Liver (tissue), 8 donors: ENCODE measurements at regions not wholly inside any gene's neighbourhood (a gene's known extent, or its start where the extent isn't known, plus 50 kb on each side); places are given as distances from the start of the nearest gene placed in this dataset.

Source experiments
- DNase-seq: peaks from one replicate; pipeline ENCODE4 v3.0.0-alpha.2; 2017; ENCODE audit warnings: low spot score
- H3K27ac ChIP-seq, 2 donors: one replicate each; pipeline ENCODE4 v1.7.0; 2013; ENCODE audit warnings: inconsistent platforms in 2 of 2, low read length in 2 of 2, control low read depth in 1 of 2, low read depth in 1 of 2, mild to moderate bottlenecking in 1 of 2
- H3K27me3 ChIP-seq, 4 donors: one replicate each; pipeline versions ENCODE4 v1.6.1 to v1.7.0; 2013; ENCODE audit warnings: low read length in 3 of 4, inconsistent platforms in 1 of 4, mild to moderate bottlenecking in 1 of 4, moderate library complexity in 1 of 4; ENCODE audit not compliant: control insufficient read depth in 4 of 4, insufficient read depth in 4 of 4
- H3K36me3 ChIP-seq, 4 donors: one replicate each; pipeline versions ENCODE4 v1.6.1 to v1.7.0; 2013; ENCODE audit warnings: low read length in 3 of 4, mild to moderate bottlenecking in 3 of 4, low read depth in 1 of 4, moderate library complexity in 1 of 4; ENCODE audit not compliant: control insufficient read depth in 4 of 4, insufficient read depth in 3 of 4
- H3K4me1 ChIP-seq, 4 donors: one replicate each; pipeline versions ENCODE4 v1.6.1 to v1.7.0; 2013; ENCODE audit warnings: low read length in 3 of 4, mild to moderate bottlenecking in 3 of 4, moderate library complexity in 1 of 4; ENCODE audit not compliant: control insufficient read depth in 4 of 4, insufficient read depth in 4 of 4
- H3K4me3 ChIP-seq, 3 donors: one replicate each; pipeline versions ENCODE4 v1.6.1 to v1.7.0; 2013; ENCODE audit warnings: low read length in 3 of 3, control low read depth in 1 of 3, low read depth in 1 of 3, mild to moderate bottlenecking in 1 of 3
- H3K9ac ChIP-seq, 2 donors: one replicate each; pipeline ENCODE4 v1.7.0; 2013; ENCODE audit warnings: low read length in 2 of 2, mild to moderate bottlenecking in 2 of 2, moderate library complexity in 2 of 2, control low read depth in 1 of 2, low read depth in 1 of 2
- H3K9me3 ChIP-seq, 4 donors: one replicate each; pipeline versions ENCODE4 v1.6.1 to v1.7.0; 2013; ENCODE audit warnings: low read length in 3 of 4; ENCODE audit not compliant: control insufficient read depth in 4 of 4
- CTCF ChIP-seq: fragments of 150-350 bp; IDR thresholded peaks from 2 replicates; pipeline ENCODE4 v1.5.1; 2017; ENCODE audit warnings: improper control_type of control experiment, low read depth, low read length; ENCODE audit not compliant: missing input control
- EGR1 ChIP-seq, 2 donors: IDR thresholded peaks; 2 replicates each; pipeline ENCODE4 v1.6.1; 2016 to 2018; ENCODE audit warnings: antibody characterized with exemption in 2 of 2, low read depth in 2 of 2
- FOXA1 ChIP-seq: IDR thresholded peaks from 2 replicates; pipeline ENCODE4 v1.6.1; 2016; ENCODE audit warnings: antibody characterized with exemption
- FOXA2 ChIP-seq: IDR thresholded peaks from 2 replicates; pipeline ENCODE4 v1.6.1; 2016; ENCODE audit warnings: antibody characterized with exemption
- GABPA ChIP-seq, 2 donors: IDR thresholded peaks in 1 of 2; conservative IDR thresholded peaks in 1 of 2; 2 replicates each; pipeline ENCODE4 v1.6.1; 2016; ENCODE audit warnings: antibody characterized with exemption in 2 of 2, mild to moderate bottlenecking in 1 of 2, moderate library complexity in 1 of 2
- HNF4A ChIP-seq, 2 donors: conservative IDR thresholded peaks; 2 replicates each; pipeline ENCODE4 v1.6.1; 2016; ENCODE audit warnings: antibody characterized with exemption in 2 of 2, mild to moderate bottlenecking in 2 of 2
- HNF4G ChIP-seq: IDR thresholded peaks from 2 replicates; pipeline ENCODE4 v1.6.1; 2016; ENCODE audit warnings: antibody characterized with exemption
- JUND ChIP-seq, 2 donors: IDR thresholded peaks; 2 replicates each; pipeline ENCODE4 v1.6.1; 2016; ENCODE audit warnings: antibody characterized with exemption in 2 of 2
- NR2F2 ChIP-seq: IDR thresholded peaks from 2 replicates; pipeline ENCODE4 v1.6.1; 2016; ENCODE audit warnings: antibody characterized with exemption
- RAD21 ChIP-seq, 2 donors: IDR thresholded peaks; 2 replicates each; pipeline ENCODE4 v1.6.1; 2016; ENCODE audit warnings: antibody characterized with exemption in 2 of 2, mild to moderate bottlenecking in 2 of 2
- REST ChIP-seq: IDR thresholded peaks from 2 replicates; pipeline ENCODE4 v1.6.1; 2016; ENCODE audit warnings: antibody characterized with exemption, mild to moderate bottlenecking
- RXRA ChIP-seq, 2 donors: IDR thresholded peaks; 2 replicates each; pipeline ENCODE4 v1.6.1; 2017 to 2018; ENCODE audit warnings: antibody characterized with exemption in 2 of 2, mild to moderate bottlenecking in 1 of 2
- SP1 ChIP-seq: IDR thresholded peaks from 2 replicates; pipeline ENCODE4 v1.6.1; 2018; ENCODE audit warnings: antibody characterized with exemption, mild to moderate bottlenecking
- TAF1 ChIP-seq: conservative IDR thresholded peaks from 2 replicates; pipeline ENCODE4 v1.6.1; 2016; ENCODE audit warnings: antibody characterized with exemption, mild to moderate bottlenecking
- YY1 ChIP-seq: IDR thresholded peaks from 2 replicates; pipeline ENCODE4 v1.6.1; 2016; ENCODE audit warnings: antibody characterized with exemption, mild to moderate bottlenecking
- ZBTB33 ChIP-seq: IDR thresholded peaks from 2 replicates; pipeline ENCODE4 v1.6.1; 2016; ENCODE audit warnings: antibody characterized with exemption
- WGBS: extraction: QIAGEN DNeasy Blood & Tissue Kit; methylation state at CpG from one replicate; pipeline ENCODE4 v1.1.7; 2013; 5-methylcytosine and 5-hydroxymethylcytosine counted together
- TF ChIP-seq, protein P1 (sequence below): IDR thresholded peaks from 2 replicates; pipeline ENCODE4 v1.6.1; 2016; ENCODE audit warnings: antibody characterized with exemption
- TF ChIP-seq, protein P2 (sequence below): IDR thresholded peaks from 2 replicates; pipeline ENCODE4 v1.6.1; 2016; ENCODE audit warnings: antibody characterized with exemption
- donor health status: healthy.
- donor health status: healthy.
- donor health status: healthy.
- donor health status: healthy.
- donor health status: healthy.

DNA sequence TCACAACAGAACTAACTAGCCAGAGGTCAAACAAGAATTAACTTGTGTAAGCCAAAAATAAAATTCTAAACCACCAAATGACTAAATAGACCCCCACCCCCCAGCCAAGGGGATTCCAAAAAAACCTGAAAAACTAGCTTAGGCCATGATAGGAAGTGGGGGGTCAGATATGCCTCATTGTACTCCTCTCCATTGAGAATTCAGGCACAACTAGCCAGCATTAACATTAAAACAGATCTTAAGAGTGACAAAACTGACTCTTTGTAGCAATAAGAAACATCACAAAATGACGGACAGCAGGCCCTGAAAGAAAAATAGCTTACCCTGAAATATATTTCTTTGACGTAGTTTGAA, 103.0 kb upstream of the ETV3 start (continued):
- TF ChIP-seq RXRA (IDR thresholded peaks at IDR 0.05), result no peak
- TF ChIP-seq FOXA1, result no peak
- no peak for TF ChIP-seq ZBTB33
- no peak for TF ChIP-seq YY1
- TF ChIP-seq FOXA2, result no peak
- no peak for TF ChIP-seq JUND (IDR thresholded peaks at IDR 0.05)

- Histone ChIP-seq H3K36me3 (no peaks in the 10 kb centered on the region), H3K27me3 (no peaks in the 10 kb centered on the region), H3K4me3 (no peak overlapping the region), H3K9me3 (no peaks in the 10 kb centered on the region), H3K9ac (peak overlapping the region in 1 of 2 donors; percentile 69), H3K27ac (peak overlapping the region in 1 of 2 donors; percentile 57), H3K4me1 (peaks cover 4 to 15% (median 7%) of the 10 kb centered on the region in 4 donors)
- 24% methylated on average over 7 of the region's 7 CpGs for WGBS
- DNase-seq, result peak; percentile 45
- TF ChIP-seq GABPA (IDR thresholded peaks at IDR 0.05 in 1 of 2, conservative IDR thresholded peaks at IDR 0.05 in 1 of 2), result peak in 1 of 2 donors; percentile 57
- TF ChIP-seq FOXA1, result peak; percentile 58
- peak; percentile 65 for TF ChIP-seq FOXA2
- TF ChIP-seq HNF4A (conservative IDR thresholded peaks at IDR 0.05), result peak; percentile 91 to 95
- peak; percentile 49 to 75 for TF ChIP-seq JUND (IDR thresholded peaks at IDR 0.05)
- TF ChIP-seq NR2F2, result no peak
- peak; percentile 97 for TF ChIP-seq SP1
- no peak for TF ChIP-seq CTCF
- TF ChIP-seq, protein P1, sequence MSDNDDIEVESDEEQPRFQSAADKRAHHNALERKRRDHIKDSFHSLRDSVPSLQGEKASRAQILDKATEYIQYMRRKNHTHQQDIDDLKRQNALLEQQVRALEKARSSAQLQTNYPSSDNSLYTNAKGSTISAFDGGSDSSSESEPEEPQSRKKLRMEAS, result peak; percentile 75
- TF ChIP-seq RXRA (IDR thresholded peaks at IDR 0.05), result peak; percentile 62 to 91
- TF ChIP-seq, protein P2, sequence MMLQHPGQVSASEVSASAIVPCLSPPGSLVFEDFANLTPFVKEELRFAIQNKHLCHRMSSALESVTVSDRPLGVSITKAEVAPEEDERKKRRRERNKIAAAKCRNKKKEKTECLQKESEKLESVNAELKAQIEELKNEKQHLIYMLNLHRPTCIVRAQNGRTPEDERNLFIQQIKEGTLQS, result no peak
- TF ChIP-seq EGR1 (IDR thresholded peaks at IDR 0.05; ENCODE audit: low read depth in 2 of 2), result peak in 1 of 2 donors; percentile 75
- peak; percentile 68 for TF ChIP-seq YY1
- peak in 1 of 2 donors; percentile 48 for TF ChIP-seq RAD21 (IDR thresholded peaks at IDR 0.05)
- TF ChIP-seq ZBTB33, result peak; percentile 80
- peak; percentile 82 for TF ChIP-seq HNF4G
- TF ChIP-seq REST, result peak; percentile 59
- TF ChIP-seq TAF1, result peak; percentile 69
Observed at GRCh38 chr1:157240495-157241184, 102.4 kb upstream of the ETV3 start.
